Small intestine (tissue), 7 donors: ENCODE measurements at regions not wholly inside any gene's neighbourhood (a gene's known extent, or its start where the extent isn't known, plus 50 kb on each side); places are given as distances from the start of the nearest gene placed in this dataset.

Experiments
- DNase-seq, 2 donors: peaks; one replicate each; pipeline versions ENCODE4 v3.0.0 to v3.0.0-alpha.2; 2013
- FAIRE-seq: peaks from 2 replicates; lab custom pipeline; 2012; peaks lifted over from hg19 to GRCh38; lab: Jason Lieb, UNC
- H3K27ac ChIP-seq, 3 donors: one replicate each; pipeline ENCODE4 v1.5.1; 2013; ENCODE audit warnings: low read length in 2 of 3, mild to moderate bottlenecking in 2 of 3, control low read depth in 1 of 3, inconsistent platforms in 1 of 3, low read depth in 1 of 3, moderate library complexity in 1 of 3
- H3K27me3 ChIP-seq, 3 donors: one replicate each; pipeline ENCODE4 v1.6.1; 2013; ENCODE audit warnings: low read length in 3 of 3, inconsistent platforms in 1 of 3; ENCODE audit not compliant: control insufficient read depth in 3 of 3, insufficient read depth in 3 of 3
- H3K36me3 ChIP-seq, 3 donors: one replicate each; pipeline ENCODE4 v1.6.1; 2013; ENCODE audit warnings: low read length in 3 of 3, inconsistent platforms in 1 of 3, low read depth in 1 of 3, mild to moderate bottlenecking in 1 of 3, moderate library complexity in 1 of 3; ENCODE audit not compliant: control insufficient read depth in 3 of 3, insufficient read depth in 2 of 3
- H3K4me1 ChIP-seq, 3 donors: one replicate each; pipeline ENCODE4 v1.6.1; 2013; ENCODE audit warnings: low read length in 2 of 3, inconsistent platforms in 1 of 3, low read depth in 1 of 3, mild to moderate bottlenecking in 1 of 3, moderate library complexity in 1 of 3; ENCODE audit not compliant: control insufficient read depth in 3 of 3, insufficient read depth in 2 of 3
- H3K4me3 ChIP-seq, 3 donors: one replicate each; pipeline ENCODE4 v1.5.1; 2013; ENCODE audit warnings: low read length in 3 of 3, control low read depth in 1 of 3, inconsistent platforms in 1 of 3, low read depth in 1 of 3, mild to moderate bottlenecking in 1 of 3, moderate library complexity in 1 of 3
- H3K9me3 ChIP-seq, 2 donors: one replicate each; pipeline ENCODE4 v1.6.1; 2013; ENCODE audit warnings: low read depth in 1 of 2, low read length in 1 of 2; ENCODE audit not compliant: control insufficient read depth in 2 of 2, insufficient read depth in 1 of 2
- WGBS, 3 donors: extraction: QIAGEN DNeasy Blood & Tissue Kit; methylation state at CpG; one replicate each; pipeline ENCODE4 v1.1.7; 2013; 5-methylcytosine and 5-hydroxymethylcytosine counted together
- donor health status: healthy with polysubstance abuse.
- donor health status: control.
- donor health status: control.
- donor health status: Bipolar disorder and iron deficiency.
- donor health status: healthy.

DNA sequence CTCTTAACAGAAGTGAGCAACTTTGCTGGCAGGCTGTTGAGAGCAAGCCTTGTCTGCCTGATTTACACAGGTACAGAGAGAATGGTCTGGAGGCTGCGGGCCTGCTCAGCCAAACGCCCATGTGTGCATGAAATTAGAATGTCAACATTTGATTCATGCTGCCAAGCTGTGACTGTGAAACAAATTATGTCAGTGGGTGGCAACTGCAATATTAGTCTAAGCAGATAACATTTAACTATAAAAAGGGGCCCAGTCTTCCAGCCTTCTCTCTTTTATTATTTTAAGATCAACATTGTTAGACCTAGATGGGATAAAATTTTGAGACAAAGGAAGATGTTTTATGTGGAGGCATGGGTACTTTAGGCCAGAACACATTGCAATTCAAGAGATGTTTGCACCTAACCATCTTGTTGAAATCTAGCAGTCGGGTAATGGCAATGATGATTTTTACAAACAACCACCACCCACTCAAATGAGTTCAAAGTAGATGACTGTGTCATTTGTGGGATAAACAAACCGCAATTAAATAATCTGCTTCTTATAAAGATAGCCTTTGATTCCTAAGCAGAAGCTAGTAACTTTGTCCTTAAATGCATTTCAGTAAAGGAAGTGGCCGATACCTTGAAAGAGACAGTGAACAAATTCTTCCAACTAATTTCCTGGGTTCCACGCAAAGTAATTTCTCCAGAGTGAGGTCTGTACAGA lies 70.2 kb downstream of the FOXB1 start:
- Histone ChIP-seq H3K27ac (no peak overlapping the region), H3K27me3 (peaks cover 0 to 5% (median 0%) of the 10 kb centered on the region in 3 donors), H3K4me1 (peaks cover 0 to 5% (median 0%) of the 10 kb centered on the region in 3 donors), H3K9me3 (no peaks in the 10 kb centered on the region), H3K36me3 (no peaks in the 10 kb centered on the region), H3K4me3 (no peak overlapping the region)
- WGBS, 3 donors: 21 to 47% (median 35%) methylated on average over 6 of the region's 6 CpGs
- no peak for FAIRE-seq
- DNase-seq: peak; percentile 20 to 32

DNA sequence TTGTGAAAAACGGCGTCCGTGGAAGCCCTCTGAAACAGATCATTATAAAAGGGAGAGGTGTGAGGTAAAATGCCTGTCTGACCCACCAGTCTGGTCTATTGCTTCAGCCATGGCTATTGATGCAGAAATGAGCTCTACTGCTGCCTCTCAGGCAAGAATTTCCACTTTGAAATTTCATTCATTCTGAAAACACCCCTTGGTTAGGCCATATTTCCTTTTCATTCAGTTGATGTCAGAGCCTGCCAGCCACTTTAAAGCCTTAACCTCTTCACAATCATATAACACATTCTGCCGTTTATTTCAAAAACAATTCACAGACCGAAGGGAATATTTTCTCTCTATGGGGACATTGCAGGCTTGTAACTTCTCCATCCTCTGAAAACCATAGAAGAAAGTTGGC lies 71.9 kb downstream of the FOXB1 start:
- no peak for FAIRE-seq
- no peaks in the 10 kb centered on the region for H3K9me3 ChIP-seq
- peaks cover 0 to 5% (median 0%) of the 10 kb centered on the region in 3 donors for H3K4me1 ChIP-seq
- no peak for DNase-seq
- 81 to 87% (median 82%) methylated on average over 5 of the region's 5 CpGs for WGBS, 3 donors
- no peak overlapping the region for H3K27ac ChIP-seq
- peaks cover 0 to 5% (median 0%) of the 10 kb centered on the region in 3 donors for H3K27me3 ChIP-seq
- no peaks in the 10 kb centered on the region for H3K36me3 ChIP-seq
- no peak overlapping the region for H3K4me3 ChIP-seq

DNA sequence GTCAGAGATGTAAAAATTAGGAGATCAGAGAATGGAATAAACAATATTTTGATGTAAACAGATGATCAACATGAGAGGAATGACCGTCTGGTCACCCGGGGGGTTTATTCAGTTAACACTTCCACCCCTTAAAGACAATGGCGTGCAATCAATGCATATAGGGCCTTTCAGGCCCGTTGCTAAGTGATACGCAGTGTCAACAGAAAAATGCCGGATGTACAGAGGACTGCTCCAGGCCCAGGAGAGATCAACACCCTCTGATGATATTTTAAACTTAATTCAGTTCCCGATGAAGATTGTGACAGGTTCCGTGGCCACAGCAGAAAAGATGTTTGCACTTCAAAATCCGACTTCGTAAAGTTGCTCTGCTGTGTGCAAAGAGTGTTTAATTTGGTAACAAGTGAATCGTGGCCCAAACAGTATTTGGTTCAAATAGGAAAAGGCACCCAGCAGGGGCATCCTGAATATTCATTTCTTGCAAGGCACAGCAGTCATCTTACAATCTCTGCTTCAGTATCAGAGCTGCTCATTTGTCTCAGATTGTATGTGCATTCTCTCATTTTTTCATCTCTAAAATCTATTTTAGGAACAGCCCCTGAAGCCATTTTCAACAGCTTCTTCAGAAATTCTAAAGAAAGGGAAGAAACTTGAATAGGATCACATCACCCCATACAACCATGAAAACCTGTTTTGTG lies 72.6 kb downstream of the FOXB1 start:
- Histone ChIP-seq H3K36me3 (no peaks in the 10 kb centered on the region), H3K9me3 (no peaks in the 10 kb centered on the region), H3K4me1 (peaks cover 0 to 5% (median 0%) of the 10 kb centered on the region in 3 donors), H3K27ac (no peak overlapping the region), H3K27me3 (peaks cover 0 to 5% (median 0%) of the 10 kb centered on the region in 3 donors), H3K4me3 (no peak overlapping the region)
- no peak for FAIRE-seq
- DNase-seq: no peak
- 69 to 89% (median 83%) methylated on average over 11 of the region's 11 CpGs for WGBS, 3 donors

DNA sequence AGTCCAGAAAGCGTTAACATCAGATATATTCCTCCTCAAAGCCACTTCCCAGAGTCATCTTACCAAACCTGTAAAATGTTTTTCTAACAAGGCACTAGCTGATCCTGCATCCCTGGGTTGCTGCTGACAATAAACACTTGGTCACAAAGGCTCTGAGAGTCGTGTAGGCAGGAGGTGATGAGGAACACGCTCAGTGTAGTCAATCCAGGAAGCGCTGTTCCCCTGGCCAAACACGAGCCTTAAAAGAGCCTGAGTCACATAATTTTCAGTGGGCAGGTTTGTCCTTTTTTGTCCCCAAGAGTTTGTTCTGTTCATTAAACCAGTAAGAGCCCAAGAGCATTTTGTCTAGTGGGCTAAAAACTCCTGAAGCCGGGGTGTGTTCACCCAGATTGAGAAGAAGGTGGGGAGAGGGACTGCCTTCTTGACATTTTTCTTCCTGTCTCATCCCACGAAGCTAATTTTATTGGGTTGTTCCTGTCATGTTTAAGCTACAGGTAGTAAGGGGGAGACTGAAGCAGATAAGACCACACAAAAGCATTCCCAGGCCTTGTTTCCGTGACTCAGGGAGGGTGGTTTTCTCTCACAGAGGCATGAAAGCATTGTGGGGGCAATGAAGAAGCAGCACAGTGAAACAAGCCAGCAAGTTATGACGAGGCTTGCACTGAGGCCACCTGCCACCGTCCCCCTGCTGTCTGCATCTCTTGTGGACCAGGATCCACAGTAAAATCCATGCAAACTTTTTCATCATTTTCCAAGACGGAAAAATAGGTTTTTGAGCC lies 73.7 kb downstream of the FOXB1 start:
- peaks cover 0 to 5% (median 0%) of the 10 kb centered on the region in 3 donors for H3K4me1 ChIP-seq
- H3K27me3 ChIP-seq: peaks cover 0 to 5% (median 0%) of the 10 kb centered on the region in 3 donors
- no peaks in the 10 kb centered on the region for H3K36me3 ChIP-seq
- no peak overlapping the region for H3K4me3 ChIP-seq
- DNase-seq: no peak
- 70 to 76% (median 74%) methylated on average over 11 of the region's 11 CpGs for WGBS, 3 donors
- H3K9me3 ChIP-seq: no peaks in the 10 kb centered on the region
- no peak overlapping the region for H3K27ac ChIP-seq
- FAIRE-seq: no peak

DNA sequence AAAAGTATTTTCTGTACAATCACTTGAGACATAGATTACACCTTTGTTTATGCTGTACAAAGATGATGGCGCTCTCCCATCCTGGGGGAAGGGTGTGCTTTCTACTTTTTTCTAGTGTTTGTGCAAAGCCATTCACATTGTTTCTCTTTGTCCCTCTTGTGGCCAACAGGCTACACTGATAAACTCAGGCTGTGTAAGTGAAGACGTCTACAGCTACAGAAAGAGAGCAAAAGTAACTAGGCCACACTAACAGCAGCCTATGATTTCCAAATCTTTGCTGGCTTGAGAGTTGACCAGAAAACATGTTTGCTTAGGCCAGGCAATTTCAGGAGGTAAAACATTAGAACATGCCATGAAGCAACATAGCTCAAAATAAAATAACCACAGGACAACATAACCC lies 75.1 kb downstream of the FOXB1 start:
- Histone ChIP-seq H3K36me3 (no peaks in the 10 kb centered on the region), H3K27ac (no peak overlapping the region), H3K4me3 (no peak overlapping the region), H3K4me1 (peaks cover 0 to 2% (median 0%) of the 10 kb centered on the region in 3 donors), H3K9me3 (no peaks in the 10 kb centered on the region), H3K27me3 (no peaks in the 10 kb centered on the region)
- DNase-seq (no peak), FAIRE-seq (no peak)
- WGBS, 3 donors: 75 to 79% (median 76%) methylated on average over 2 of the region's 2 CpGs

DNA sequence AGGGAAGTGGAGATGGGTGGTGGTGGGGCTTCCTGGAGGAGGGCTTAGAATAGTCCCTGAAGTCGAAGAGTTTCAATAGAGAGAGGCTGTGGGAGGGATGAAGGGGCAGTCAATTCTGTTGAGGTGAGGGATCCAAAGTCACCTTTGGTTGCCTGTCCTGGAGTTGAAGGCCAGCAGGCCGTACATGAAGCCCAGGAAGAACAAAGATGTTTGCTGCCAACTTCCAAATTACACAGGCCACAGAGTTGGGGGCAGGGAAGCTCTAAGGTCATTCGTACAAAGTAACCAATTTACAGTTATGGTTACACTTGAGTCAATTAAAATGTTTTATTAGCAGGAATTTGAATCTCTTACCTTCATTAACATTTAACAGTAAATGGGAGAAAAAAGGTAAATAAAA lies 77.9 kb downstream of the FOXB1 start:
- DNase-seq (no peak), FAIRE-seq (no peak)
- Histone ChIP-seq H3K36me3 (no peaks in the 10 kb centered on the region), H3K27ac (no peak overlapping the region), H3K9me3 (no peaks in the 10 kb centered on the region), H3K4me3 (no peak overlapping the region), H3K27me3 (no peaks in the 10 kb centered on the region), H3K4me1 (no peaks in the 10 kb centered on the region)
- WGBS, 3 donors: 78 to 88% (median 82%) methylated on average over 3 of the region's 3 CpGs

DNA sequence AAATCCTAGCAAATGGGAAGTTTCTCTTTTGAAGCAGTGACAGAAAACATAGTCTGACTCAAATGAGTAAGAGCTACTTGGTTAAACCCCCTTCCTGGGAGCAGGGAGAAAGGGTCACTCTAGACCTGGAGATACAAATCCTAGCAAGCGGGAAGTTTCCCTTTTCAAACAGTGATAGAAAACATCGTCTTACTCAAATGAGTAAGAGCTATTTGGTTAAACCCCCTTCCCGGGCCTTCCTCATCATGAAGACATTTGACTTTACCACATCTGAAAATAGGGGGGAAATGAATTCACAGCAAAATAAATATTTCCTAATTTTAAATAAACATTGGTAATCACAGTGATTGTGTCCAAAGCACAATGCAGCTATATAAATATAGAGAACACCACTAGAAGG lies 79.2 kb downstream of the FOXB1 start:
- Histone ChIP-seq H3K9me3 (no peaks in the 10 kb centered on the region), H3K36me3 (no peaks in the 10 kb centered on the region), H3K4me1 (no peaks in the 10 kb centered on the region), H3K27me3 (peaks cover 0 to 4% (median 0%) of the 10 kb centered on the region in 3 donors), H3K27ac (no peak overlapping the region), H3K4me3 (no peak overlapping the region)
- FAIRE-seq: no peak
- no peak for DNase-seq
- WGBS, 3 donors: 77 to 91% (median 79%) methylated on average over 3 of the region's 3 CpGs

DNA sequence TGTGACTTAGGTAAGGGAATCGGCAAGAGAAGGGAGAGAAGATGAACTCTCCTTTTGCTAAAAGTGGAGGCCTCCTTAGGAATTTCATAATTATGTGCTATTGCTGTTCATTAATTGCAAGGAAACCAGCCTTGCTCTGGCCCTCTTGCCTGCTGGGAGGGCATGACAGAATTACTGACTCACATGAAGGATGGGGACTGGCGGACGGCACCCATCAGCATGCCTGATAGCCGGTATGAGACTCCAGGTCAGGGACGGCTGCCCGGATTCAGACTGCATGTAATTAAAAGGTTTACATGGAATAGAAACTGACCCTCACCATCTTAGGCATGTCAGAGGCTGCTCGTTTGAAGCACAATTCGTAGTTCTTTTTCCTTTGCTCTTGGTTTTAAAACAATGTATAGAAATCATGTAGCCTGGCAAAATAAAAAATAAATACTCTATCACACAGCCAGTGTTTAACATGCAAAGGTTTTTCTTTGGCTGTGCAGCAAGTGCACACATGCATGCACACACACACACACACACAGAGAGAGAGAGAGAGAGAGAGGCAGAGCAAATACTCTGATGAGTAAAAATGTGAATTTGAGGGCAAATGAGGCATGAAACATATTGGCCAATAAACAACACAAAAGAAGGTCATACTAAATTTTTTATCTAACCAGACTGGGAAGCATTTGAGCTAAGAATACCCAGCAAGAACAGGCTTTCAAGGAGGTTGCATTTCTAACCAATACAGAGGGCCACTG lies 82.7 kb downstream of the FOXB1 start:
- H3K27me3 ChIP-seq: peaks cover 0 to 4% (median 0%) of the 10 kb centered on the region in 3 donors
- no peak for FAIRE-seq
- H3K4me3 ChIP-seq: no peak overlapping the region
- peaks cover 0 to 12% (median 0%) of the 10 kb centered on the region in 3 donors for H3K4me1 ChIP-seq
- DNase-seq: no peak
- no peak overlapping the region for H3K27ac ChIP-seq
- no peaks in the 10 kb centered on the region for H3K36me3 ChIP-seq
- peaks cover 0 to 3% of the 10 kb centered on the region in 2 donors for H3K9me3 ChIP-seq
- WGBS, 3 donors: 72 to 89% (median 88%) methylated on average over 8 of the region's 8 CpGs
